ENCODE measurements at regions not wholly inside any gene's neighbourhood (a gene's known extent, or its start where the extent isn't known, plus 50 kb on each side); places are given as distances from the start of the nearest gene placed in this dataset.

- H3K36me3 ChIP-seq, result no peaks in the 10 kb centered on the region
- DNase-seq (no peak), ATAC-seq (no peak)
- TF ChIP-seq POLR2A (IDR thresholded peaks at IDR 0.05), result no peak
- H3K4me1 ChIP-seq, result no peaks in the 10 kb centered on the region
- 60 to 70% (median 65%) methylated on average over 5 of the region's 5 CpGs for WGBS, 4 donors
- intact Hi-C loops (cut with DNase I), result no loop called here
- H3K9me3 ChIP-seq, result no peaks in the 10 kb centered on the region
- no peaks in the 10 kb centered on the region for H3K27me3 ChIP-seq
- no peak overlapping the region for H3K27ac ChIP-seq
- H3K4me3 ChIP-seq, result no peak overlapping the region
Measured at GRCh38 chr14:83867566-83868225, 1662.2 kb upstream of the FLRT2 start.

- H3K36me3 ChIP-seq, result no peaks in the 10 kb centered on the region
- WGBS, 4 donors, result 58 to 68% (median 63%) methylated on average over 2 of the region's 2 CpGs
- H3K27ac ChIP-seq, result no peak overlapping the region
- intact Hi-C loops (cut with DNase I), result no loop called here
- no peak overlapping the region for H3K4me3 ChIP-seq
- H3K4me1 ChIP-seq, result no peaks in the 10 kb centered on the region
- no peak for ATAC-seq
- no peaks in the 10 kb centered on the region for H3K27me3 ChIP-seq
- no peak for DNase-seq
- no peak for TF ChIP-seq CTCF (IDR thresholded peaks at IDR 0.05)
- no peak for TF ChIP-seq POLR2A (IDR thresholded peaks at IDR 0.05)
- H3K9me3 ChIP-seq, result no peaks in the 10 kb centered on the region
Measured at GRCh38 chr14:83870546-83871270, 1659.2 kb upstream of the FLRT2 start.

- intact Hi-C loops (cut with DNase I), result no loop called here
- no peak for DNase-seq
- H3K27me3 ChIP-seq, result no peaks in the 10 kb centered on the region
- H3K4me3 ChIP-seq, result no peak overlapping the region
- H3K4me1 ChIP-seq, result no peaks in the 10 kb centered on the region
- no peaks in the 10 kb centered on the region for H3K36me3 ChIP-seq
- H3K27ac ChIP-seq, result no peak overlapping the region
- no peaks in the 10 kb centered on the region for H3K9me3 ChIP-seq
- TF ChIP-seq POLR2A (IDR thresholded peaks at IDR 0.05), result no peak
- TF ChIP-seq CTCF (IDR thresholded peaks at IDR 0.05), result no peak
- WGBS, 4 donors, result 54 to 67% (median 61%) methylated on average over 3 of the region's 3 CpGs
- ATAC-seq, result no peak
Measured at GRCh38 chr14:83873669-83874068, 1656.3 kb upstream of the FLRT2 start.

- TF ChIP-seq POLR2A (IDR thresholded peaks at IDR 0.05) (no peak), CTCF (IDR thresholded peaks at IDR 0.05) (no peak)
- ATAC-seq (no peak), DNase-seq (no peak)
- no peaks in the 10 kb centered on the region for H3K27me3 ChIP-seq
- WGBS, 4 donors, result 60 to 84% (median 67%) methylated on average over 1 of the region's 1 CpG
- no peak overlapping the region for H3K4me3 ChIP-seq
- no peaks in the 10 kb centered on the region for H3K9me3 ChIP-seq
- intact Hi-C loops (cut with DNase I), result no loop called here
- H3K27ac ChIP-seq, result no peak overlapping the region
- no peaks in the 10 kb centered on the region for H3K36me3 ChIP-seq
- H3K4me1 ChIP-seq, result no peaks in the 10 kb centered on the region
Measured at GRCh38 chr14:83874662-83875061, 1655.3 kb upstream of the FLRT2 start.
